ENCODE measurements at regions not wholly inside any gene's neighbourhood (a gene's known extent, or its start where the extent isn't known, plus 50 kb on each side); places are given as distances from the start of the nearest gene placed in this dataset.

DNA sequence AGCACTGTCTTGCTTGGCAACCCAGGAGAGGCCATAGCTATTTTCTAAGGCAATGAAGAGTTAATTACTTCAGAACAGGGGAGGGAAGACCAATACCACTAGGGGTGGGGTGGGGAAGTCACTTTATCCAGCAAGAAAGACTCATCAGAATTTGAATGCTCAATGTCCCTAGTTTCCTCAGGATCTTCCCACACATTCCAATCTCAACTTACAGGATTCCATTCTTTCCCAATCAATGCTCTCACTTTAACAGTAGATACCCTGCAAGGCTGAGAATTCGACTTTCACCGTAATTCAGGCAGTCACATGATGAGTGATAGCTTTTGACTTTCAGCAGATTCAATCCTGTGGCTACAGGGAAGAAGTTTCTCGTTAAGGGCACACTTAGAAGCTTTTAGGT is 526.6 kb upstream of the SEL1L start:
- TF ChIP-seq, protein P1, sequence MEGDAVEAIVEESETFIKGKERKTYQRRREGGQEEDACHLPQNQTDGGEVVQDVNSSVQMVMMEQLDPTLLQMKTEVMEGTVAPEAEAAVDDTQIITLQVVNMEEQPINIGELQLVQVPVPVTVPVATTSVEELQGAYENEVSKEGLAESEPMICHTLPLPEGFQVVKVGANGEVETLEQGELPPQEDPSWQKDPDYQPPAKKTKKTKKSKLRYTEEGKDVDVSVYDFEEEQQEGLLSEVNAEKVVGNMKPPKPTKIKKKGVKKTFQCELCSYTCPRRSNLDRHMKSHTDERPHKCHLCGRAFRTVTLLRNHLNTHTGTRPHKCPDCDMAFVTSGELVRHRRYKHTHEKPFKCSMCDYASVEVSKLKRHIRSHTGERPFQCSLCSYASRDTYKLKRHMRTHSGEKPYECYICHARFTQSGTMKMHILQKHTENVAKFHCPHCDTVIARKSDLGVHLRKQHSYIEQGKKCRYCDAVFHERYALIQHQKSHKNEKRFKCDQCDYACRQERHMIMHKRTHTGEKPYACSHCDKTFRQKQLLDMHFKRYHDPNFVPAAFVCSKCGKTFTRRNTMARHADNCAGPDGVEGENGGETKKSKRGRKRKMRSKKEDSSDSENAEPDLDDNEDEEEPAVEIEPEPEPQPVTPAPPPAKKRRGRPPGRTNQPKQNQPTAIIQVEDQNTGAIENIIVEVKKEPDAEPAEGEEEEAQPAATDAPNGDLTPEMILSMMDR (IDR thresholded peaks at IDR 0.05; ENCODE audit: extremely low read depth, insufficient read depth, missing control alignments): no peak
- in situ Hi-C loops (cut with MboI; ENCODE audit: low pct_unique_long_range_greater_than_20kb, low sequenced_read_pairs, unreplicated experiment): no loop called here
- DNase-seq (ENCODE audit: low spot score): no peak

DNA sequence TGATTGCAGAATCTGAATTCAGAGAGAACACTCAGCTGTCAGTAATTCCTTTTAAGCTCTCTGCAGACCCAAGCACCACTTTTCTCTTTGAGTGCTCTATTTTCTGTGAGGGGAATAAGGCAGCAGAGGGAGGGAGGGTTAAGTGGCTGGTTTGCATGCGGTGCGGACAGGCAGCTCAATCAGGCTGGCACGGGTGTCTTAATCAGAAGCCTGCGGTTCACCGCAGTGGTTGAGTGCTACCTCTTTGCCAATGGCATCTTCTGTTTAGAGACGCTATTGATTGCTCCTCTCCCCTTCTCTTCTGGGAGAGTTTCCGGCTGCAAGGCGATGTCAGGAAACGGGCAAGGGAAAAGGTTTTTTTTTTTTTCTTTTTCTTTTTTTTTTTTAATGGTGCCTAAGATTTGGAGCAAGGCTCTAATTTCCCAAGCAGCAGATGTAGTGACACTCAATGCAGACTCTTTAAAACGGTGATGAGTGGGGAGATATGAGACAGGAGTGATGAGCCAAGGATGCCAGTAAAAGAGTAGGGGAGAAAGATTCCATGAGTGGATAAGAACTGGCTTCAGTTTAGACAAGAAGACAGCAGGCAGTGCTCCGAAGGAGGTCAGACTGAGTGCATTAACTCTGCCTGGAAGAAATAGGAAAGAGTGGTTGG is 533.7 kb upstream of the SEL1L start:
- no peak for DNase-seq (ENCODE audit: low spot score)
- TF ChIP-seq, protein P1 (IDR thresholded peaks at IDR 0.05; ENCODE audit: extremely low read depth, insufficient read depth, missing control alignments): no peak
- in situ Hi-C loops (cut with MboI; ENCODE audit: low pct_unique_long_range_greater_than_20kb, low sequenced_read_pairs, unreplicated experiment): no loop called here

DNA sequence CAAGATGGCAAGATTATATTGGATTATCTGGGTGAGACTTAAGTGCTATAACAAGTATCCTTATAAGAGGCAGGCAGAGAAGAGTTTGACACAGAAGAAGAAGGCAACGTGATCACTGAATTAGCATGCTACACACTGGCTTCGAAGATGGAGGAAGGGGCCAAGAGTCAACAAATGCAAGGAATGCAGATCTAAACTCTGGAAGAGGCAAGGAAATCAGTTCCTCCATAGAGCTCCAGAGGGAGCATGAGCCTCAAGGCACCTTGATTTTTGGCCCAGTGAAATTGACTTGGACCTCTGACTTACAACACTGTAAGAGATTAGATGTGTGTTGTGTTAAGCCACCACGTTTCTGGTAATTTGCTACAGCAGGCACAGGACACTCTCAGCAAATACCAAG is 536.4 kb upstream of the SEL1L start:
- TF ChIP-seq, protein P1 (IDR thresholded peaks at IDR 0.05; ENCODE audit: extremely low read depth, insufficient read depth, missing control alignments): no peak
- in situ Hi-C loops (cut with MboI; ENCODE audit: low pct_unique_long_range_greater_than_20kb, low sequenced_read_pairs, unreplicated experiment): no loop called here
- no peak for DNase-seq (ENCODE audit: low spot score)

DNA sequence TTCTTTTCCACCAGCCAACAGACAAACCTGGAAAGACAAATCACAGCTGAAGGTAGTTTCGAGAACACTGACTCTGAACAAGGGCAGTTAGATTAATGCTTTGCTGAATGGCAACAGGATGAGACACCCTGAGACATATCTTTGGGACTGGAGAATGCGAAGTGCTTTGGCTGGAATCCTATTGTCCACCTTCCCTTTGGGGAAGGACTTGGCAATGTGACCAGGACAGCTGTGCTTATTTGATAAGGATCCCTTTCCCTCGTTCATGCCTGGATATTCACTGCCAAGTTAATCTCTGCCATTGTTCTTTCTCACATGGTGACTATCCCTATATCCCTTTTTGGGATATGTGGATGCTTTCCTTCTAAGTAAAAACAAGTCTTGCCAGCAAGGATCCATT is 537.1 kb upstream of the SEL1L start:
- in situ Hi-C loops (cut with MboI; ENCODE audit: low pct_unique_long_range_greater_than_20kb, low sequenced_read_pairs, unreplicated experiment): no loop called here
- DNase-seq (ENCODE audit: low spot score): no peak
- TF ChIP-seq, protein P1 (IDR thresholded peaks at IDR 0.05; ENCODE audit: extremely low read depth, insufficient read depth, missing control alignments): no peak

DNA sequence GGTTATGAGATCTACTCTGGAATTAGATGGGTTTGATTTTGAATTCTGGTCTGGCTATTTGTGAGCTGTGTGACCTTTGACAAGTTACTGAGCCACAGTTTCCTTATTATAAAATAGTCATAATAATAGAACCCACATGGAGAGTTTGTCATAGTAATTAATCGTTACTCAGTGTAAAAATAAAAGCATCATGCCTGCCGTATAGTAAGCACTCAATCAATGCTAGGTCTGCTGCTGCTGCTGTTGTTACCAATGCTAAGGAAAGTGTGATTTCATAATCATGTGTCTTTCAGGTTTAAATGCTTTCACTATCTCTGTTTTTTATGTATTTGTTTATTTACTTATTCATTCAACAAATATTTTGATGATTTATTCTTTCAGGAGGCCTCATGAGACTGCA is 539.9 kb upstream of the SEL1L start:
- no peak for DNase-seq (ENCODE audit: low spot score)
- TF ChIP-seq, protein P1 (IDR thresholded peaks at IDR 0.05; ENCODE audit: extremely low read depth, insufficient read depth, missing control alignments): no peak
- in situ Hi-C loops (cut with MboI; ENCODE audit: low pct_unique_long_range_greater_than_20kb, low sequenced_read_pairs, unreplicated experiment): no loop called here

DNA sequence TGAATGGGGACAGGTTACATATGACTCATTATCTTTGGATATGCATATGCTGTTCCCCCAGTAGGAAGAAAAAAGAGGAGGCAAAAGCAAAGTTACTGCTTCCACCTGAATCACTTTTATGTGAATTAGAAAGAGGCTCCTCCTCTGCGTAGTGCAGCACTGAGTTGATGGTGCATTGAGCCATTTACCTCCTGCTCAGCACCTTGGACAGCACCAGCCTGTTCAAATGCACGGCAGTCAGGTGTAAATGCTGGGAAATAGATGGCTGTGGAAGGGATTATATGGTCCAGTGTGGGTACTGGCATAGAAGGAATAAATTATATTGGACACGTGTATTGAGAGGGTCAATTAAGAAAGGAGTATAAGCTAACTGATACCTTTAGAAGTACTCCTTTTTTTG is 541.9 kb upstream of the SEL1L start:
- peak; percentile 4 for DNase-seq (ENCODE audit: low spot score)

More for the DNA sequence above, 541.9 kb upstream of the SEL1L start:
- TF ChIP-seq, protein P1 (IDR thresholded peaks at IDR 0.05; ENCODE audit: extremely low read depth, insufficient read depth, missing control alignments): no peak
- in situ Hi-C loops (cut with MboI; ENCODE audit: low pct_unique_long_range_greater_than_20kb, low sequenced_read_pairs, unreplicated experiment): no loop called here
